ENCODE measurements at regions not wholly inside any gene's neighbourhood (a gene's known extent, or its start where the extent isn't known, plus 50 kb on each side); places are given as distances from the start of the nearest gene placed in this dataset.

- in situ Hi-C loops (cut with HindIII; ENCODE audit: low pct_ligation_motif_present, low sequenced_read_pairs) = no loop called here
- no peak overlapping the region for H3K4me3 ChIP-seq (ENCODE audit: low read depth, low read length)
- TF ChIP-seq CTCF (IDR thresholded peaks at IDR 0.05; ENCODE audit: low read depth, low read length, missing control alignments) = no peak
- no peaks in the 10 kb centered on the region for H3K36me3 ChIP-seq (replicated peaks)
- H3K27ac ChIP-seq = no peak overlapping the region
- no peaks in the 10 kb centered on the region for H3K27me3 ChIP-seq (replicated peaks)
- DNase-seq = no peak
Observed at GRCh38 chr2:161044921-161045320, 115.3 kb upstream of the TANK start.

GRCh38 chr2:161045726-161046125 lies 114.5 kb upstream of the TANK start:
- Histone ChIP-seq H3K27ac (no peak overlapping the region), H3K27me3 (replicated peaks) (no peaks in the 10 kb centered on the region), H3K36me3 (replicated peaks) (no peaks in the 10 kb centered on the region), H3K4me3 (ENCODE audit: low read depth, low read length) (no peak overlapping the region)
- TF ChIP-seq CTCF (IDR thresholded peaks at IDR 0.05; ENCODE audit: low read depth, low read length, missing control alignments) = no peak
- no peak for DNase-seq
- in situ Hi-C loops (cut with HindIII; ENCODE audit: low pct_ligation_motif_present, low sequenced_read_pairs) = no loop called here

GRCh38 chr2:161046876-161047275 lies 113.4 kb upstream of the TANK start:
- in situ Hi-C loops (cut with HindIII; ENCODE audit: low pct_ligation_motif_present, low sequenced_read_pairs) = no loop called here
- no peak overlapping the region for H3K4me3 ChIP-seq (ENCODE audit: low read depth, low read length)
- no peaks in the 10 kb centered on the region for H3K27me3 ChIP-seq (replicated peaks)
- H3K27ac ChIP-seq = no peak overlapping the region
- H3K36me3 ChIP-seq (replicated peaks) = no peaks in the 10 kb centered on the region
- TF ChIP-seq CTCF (IDR thresholded peaks at IDR 0.05; ENCODE audit: low read depth, low read length, missing control alignments) = no peak
- DNase-seq = no peak

- TF ChIP-seq CTCF (IDR thresholded peaks at IDR 0.05; ENCODE audit: low read depth, low read length, missing control alignments) = no peak
Observed at GRCh38 chr2:161048317-161048716, 111.9 kb upstream of the TANK start.

GRCh38 chr2:161049559-161049958 lies 110.7 kb upstream of the TANK start:
- no peak for TF ChIP-seq CTCF (IDR thresholded peaks at IDR 0.05; ENCODE audit: low read depth, low read length, missing control alignments)
- no peak for DNase-seq
- in situ Hi-C loops (cut with HindIII; ENCODE audit: low pct_ligation_motif_present, low sequenced_read_pairs) = no loop called here
- Histone ChIP-seq H3K27me3 (replicated peaks) (no peaks in the 10 kb centered on the region), H3K4me3 (ENCODE audit: low read depth, low read length) (no peak overlapping the region), H3K27ac (no peak overlapping the region), H3K36me3 (replicated peaks) (no peaks in the 10 kb centered on the region)

More at GRCh38 chr2:161048317-161048716, 111.9 kb upstream of the TANK start:
- H3K36me3 ChIP-seq (replicated peaks) = no peaks in the 10 kb centered on the region
- no peak overlapping the region for H3K27ac ChIP-seq
- in situ Hi-C loops (cut with HindIII; ENCODE audit: low pct_ligation_motif_present, low sequenced_read_pairs) = no loop called here
- H3K4me3 ChIP-seq (ENCODE audit: low read depth, low read length) = no peak overlapping the region
- no peak for DNase-seq
- no peaks in the 10 kb centered on the region for H3K27me3 ChIP-seq (replicated peaks)

- no peaks in the 10 kb centered on the region for H3K27me3 ChIP-seq (replicated peaks)
- in situ Hi-C loops (cut with HindIII; ENCODE audit: low pct_ligation_motif_present, low sequenced_read_pairs) = no loop called here
- no peak overlapping the region for H3K27ac ChIP-seq
- TF ChIP-seq CTCF (IDR thresholded peaks at IDR 0.05; ENCODE audit: low read depth, low read length, missing control alignments) = no peak
- H3K4me3 ChIP-seq (ENCODE audit: low read depth, low read length) = no peak overlapping the region
- DNase-seq = no peak
- no peaks in the 10 kb centered on the region for H3K36me3 ChIP-seq (replicated peaks)
Observed at GRCh38 chr2:161052214-161052613, 108.0 kb upstream of the TANK start.
